ENCODE measurements at regions not wholly inside any gene's neighbourhood (a gene's known extent, or its start where the extent isn't known, plus 50 kb on each side); places are given as distances from the start of the nearest gene placed in this dataset.

DNA sequence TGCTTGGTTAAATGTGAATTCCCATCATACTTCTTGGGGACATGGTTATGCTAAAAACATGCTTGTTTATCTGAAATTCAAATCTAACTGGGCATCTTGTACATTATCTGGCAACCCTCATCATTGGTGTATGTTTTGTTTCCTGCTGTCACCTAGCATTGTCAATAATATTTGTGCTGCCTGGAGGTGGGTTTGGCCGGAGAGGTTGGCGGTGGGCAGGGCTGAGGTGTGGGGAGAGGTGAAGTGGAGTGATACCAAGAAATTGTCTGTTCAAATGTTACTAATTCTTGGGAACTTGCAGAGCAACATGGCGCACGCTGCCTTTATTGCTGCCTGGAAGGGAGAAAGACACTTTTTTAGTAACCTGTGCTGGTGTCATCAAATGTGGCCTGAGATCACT, 280.5 kb downstream of the VRK1 start:
- Histone ChIP-seq H3K27ac (replicated peaks) (no peak overlapping the region), H3K4me3 (replicated peaks; ENCODE audit: insufficient read depth, low read length) (no peak overlapping the region), H3K27me3 (ENCODE audit: insufficient read depth, poor library complexity, severe bottlenecking) (peaks cover 5% of the 10 kb centered on the region)
- no peak for TF ChIP-seq CTCF (IDR thresholded peaks at IDR 0.05; ENCODE audit: insufficient read depth, low read length)
- no peak for TF ChIP-seq GABPA (IDR thresholded peaks at IDR 0.05; ENCODE audit: low read depth)
- TF ChIP-seq, protein P1, sequence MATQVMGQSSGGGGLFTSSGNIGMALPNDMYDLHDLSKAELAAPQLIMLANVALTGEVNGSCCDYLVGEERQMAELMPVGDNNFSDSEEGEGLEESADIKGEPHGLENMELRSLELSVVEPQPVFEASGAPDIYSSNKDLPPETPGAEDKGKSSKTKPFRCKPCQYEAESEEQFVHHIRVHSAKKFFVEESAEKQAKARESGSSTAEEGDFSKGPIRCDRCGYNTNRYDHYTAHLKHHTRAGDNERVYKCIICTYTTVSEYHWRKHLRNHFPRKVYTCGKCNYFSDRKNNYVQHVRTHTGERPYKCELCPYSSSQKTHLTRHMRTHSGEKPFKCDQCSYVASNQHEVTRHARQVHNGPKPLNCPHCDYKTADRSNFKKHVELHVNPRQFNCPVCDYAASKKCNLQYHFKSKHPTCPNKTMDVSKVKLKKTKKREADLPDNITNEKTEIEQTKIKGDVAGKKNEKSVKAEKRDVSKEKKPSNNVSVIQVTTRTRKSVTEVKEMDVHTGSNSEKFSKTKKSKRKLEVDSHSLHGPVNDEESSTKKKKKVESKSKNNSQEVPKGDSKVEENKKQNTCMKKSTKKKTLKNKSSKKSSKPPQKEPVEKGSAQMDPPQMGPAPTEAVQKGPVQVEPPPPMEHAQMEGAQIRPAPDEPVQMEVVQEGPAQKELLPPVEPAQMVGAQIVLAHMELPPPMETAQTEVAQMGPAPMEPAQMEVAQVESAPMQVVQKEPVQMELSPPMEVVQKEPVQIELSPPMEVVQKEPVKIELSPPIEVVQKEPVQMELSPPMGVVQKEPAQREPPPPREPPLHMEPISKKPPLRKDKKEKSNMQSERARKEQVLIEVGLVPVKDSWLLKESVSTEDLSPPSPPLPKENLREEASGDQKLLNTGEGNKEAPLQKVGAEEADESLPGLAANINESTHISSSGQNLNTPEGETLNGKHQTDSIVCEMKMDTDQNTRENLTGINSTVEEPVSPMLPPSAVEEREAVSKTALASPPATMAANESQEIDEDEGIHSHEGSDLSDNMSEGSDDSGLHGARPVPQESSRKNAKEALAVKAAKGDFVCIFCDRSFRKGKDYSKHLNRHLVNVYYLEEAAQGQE (IDR thresholded peaks at IDR 0.05; ENCODE audit: insufficient replicate concordance, low read depth) = no peak
- TF ChIP-seq SPI1 (IDR thresholded peaks at IDR 0.05; ENCODE audit: borderline replicate concordance, low read depth) = no peak
- TF ChIP-seq POLR2AphosphoS5 (IDR thresholded peaks at IDR 0.05; ENCODE audit: low read depth) = no peak
- DNase-seq (ENCODE audit: low read depth in 1 of 2, low spot score in 1 of 2) = no peak

GRCh38 chr14:97080991-97081390, 283.8 kb downstream of the VRK1 start:
- no peak for DNase-seq (ENCODE audit: low read depth in 1 of 2, low spot score in 1 of 2)
- Histone ChIP-seq H3K4me3 (replicated peaks; ENCODE audit: insufficient read depth, low read length) (no peak overlapping the region), H3K27ac (replicated peaks) (no peak overlapping the region), H3K27me3 (ENCODE audit: insufficient read depth, poor library complexity, severe bottlenecking) (no peaks in the 10 kb centered on the region)
- no peak for TF ChIP-seq GABPA (IDR thresholded peaks at IDR 0.05; ENCODE audit: low read depth)
- TF ChIP-seq, protein P1 (IDR thresholded peaks at IDR 0.05; ENCODE audit: insufficient replicate concordance, low read depth) = no peak
- TF ChIP-seq POLR2AphosphoS5 (IDR thresholded peaks at IDR 0.05; ENCODE audit: low read depth) = no peak
- TF ChIP-seq CTCF (IDR thresholded peaks at IDR 0.05; ENCODE audit: insufficient read depth, low read length) = no peak
- TF ChIP-seq SPI1 (IDR thresholded peaks at IDR 0.05; ENCODE audit: borderline replicate concordance, low read depth) = no peak

- H3K27me3 ChIP-seq (ENCODE audit: insufficient read depth, poor library complexity, severe bottlenecking) = no peaks in the 10 kb centered on the region
- no peak overlapping the region for H3K27ac ChIP-seq (replicated peaks)
- TF ChIP-seq CTCF (IDR thresholded peaks at IDR 0.05; ENCODE audit: insufficient read depth, low read length) (no peak), POLR2AphosphoS5 (IDR thresholded peaks at IDR 0.05; ENCODE audit: low read depth) (no peak), SPI1 (IDR thresholded peaks at IDR 0.05; ENCODE audit: borderline replicate concordance, low read depth) (no peak), GABPA (IDR thresholded peaks at IDR 0.05; ENCODE audit: low read depth) (no peak)
- TF ChIP-seq, protein P1 (IDR thresholded peaks at IDR 0.05; ENCODE audit: insufficient replicate concordance, low read depth) = no peak
- H3K4me3 ChIP-seq (replicated peaks; ENCODE audit: insufficient read depth, low read length) = no peak overlapping the region
- no peak for DNase-seq (ENCODE audit: low read depth in 1 of 2, low spot score in 1 of 2)
Measured at GRCh38 chr14:97095269-97095668, 298.1 kb downstream of the VRK1 start.
